GM19193 (cell line): ENCODE measurements at regions not wholly inside any gene's neighbourhood (a gene's known extent, or its start where the extent isn't known, plus 50 kb on each side); places are given as distances from the start of the nearest gene placed in this dataset.

Source experiments
- POLR2A ChIP-seq: IDR thresholded peaks from 4 replicates; pipeline ENCODE4 v1.6.1; 2011; ENCODE audit not compliant: insufficient read depth, insufficient read length; ENCODE audit errors: extremely low read depth

DNA sequence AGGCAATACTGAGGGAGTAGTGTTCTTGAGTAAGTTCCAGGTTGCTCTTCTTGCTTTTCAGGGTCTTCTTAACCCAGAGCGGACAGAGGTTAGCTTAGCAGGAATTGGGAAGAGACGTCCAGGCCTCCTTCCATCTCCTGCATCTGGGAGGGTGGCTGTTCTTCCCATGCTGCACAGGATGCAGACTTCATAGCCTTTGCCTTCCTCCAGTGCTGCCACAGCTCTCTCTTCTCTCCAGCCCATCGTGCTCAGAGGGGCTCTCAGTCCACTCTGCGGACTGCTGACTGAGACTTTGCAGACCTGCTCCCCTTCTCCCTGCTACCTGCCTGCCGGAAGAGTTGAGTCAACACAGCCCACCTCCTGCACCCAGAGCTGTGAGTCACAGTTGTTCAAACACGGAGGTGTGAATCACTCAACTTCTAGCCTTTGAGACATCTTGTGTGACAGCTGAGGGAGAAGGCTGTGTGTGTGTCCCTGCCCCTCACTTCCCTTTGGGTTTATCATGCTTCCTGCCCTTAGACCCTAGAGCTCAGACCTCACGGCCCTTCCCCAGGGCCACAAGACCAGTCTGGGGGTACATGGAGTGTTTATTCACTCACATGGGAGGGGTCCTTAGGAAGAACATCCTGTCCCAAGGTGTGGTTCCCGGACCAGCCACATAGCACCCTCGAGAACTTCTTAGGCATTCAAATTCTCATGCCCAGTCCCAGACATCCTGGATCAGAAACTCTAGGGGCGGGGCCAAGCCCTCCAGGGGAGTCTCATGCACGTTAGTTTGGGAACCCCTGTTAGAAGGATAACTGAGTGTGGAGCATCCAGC is 158.3 kb upstream of the CACNA1E start:
- TF ChIP-seq POLR2A: no peak

DNA sequence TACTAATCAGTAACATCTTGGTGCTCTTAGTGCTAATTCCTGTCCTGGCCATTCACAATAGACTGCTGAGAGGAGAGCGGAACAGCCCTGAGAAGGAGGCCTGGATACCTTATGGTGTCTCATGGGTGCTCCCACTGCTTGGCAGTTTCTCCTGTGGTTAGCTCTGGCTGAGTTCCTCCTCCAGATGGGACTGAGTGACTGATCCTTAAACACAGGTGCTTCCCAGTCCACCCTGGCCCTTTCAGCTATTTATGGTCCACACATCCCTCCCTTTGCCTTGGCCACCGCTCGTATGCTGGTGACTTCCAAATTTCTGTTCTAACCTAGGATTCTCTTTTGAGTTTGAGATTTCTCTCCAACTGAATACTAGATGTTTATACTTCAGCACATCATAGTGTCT is 157.0 kb upstream of the CACNA1E start:
- TF ChIP-seq POLR2A: no peak

DNA sequence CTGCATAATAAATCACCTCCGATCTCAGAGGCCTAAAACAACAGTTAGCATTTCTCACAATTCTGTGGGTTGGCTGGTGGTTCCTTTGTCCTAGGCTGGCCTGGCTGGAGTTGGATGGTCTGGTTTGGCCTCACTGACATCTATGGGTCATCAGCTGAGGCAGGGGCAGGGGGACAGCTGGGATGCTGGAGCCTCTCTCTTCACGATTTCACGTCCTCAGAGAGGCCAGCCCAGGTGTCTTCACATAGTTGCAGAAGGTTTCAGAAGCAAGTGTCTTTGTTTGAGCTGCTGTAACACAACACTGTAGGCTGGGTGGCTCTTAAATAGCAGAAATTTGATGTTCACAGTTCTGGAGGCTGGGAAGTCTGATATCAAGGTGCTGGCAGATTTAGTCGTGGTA is 155.5 kb upstream of the CACNA1E start:
- no peak for TF ChIP-seq POLR2A

DNA sequence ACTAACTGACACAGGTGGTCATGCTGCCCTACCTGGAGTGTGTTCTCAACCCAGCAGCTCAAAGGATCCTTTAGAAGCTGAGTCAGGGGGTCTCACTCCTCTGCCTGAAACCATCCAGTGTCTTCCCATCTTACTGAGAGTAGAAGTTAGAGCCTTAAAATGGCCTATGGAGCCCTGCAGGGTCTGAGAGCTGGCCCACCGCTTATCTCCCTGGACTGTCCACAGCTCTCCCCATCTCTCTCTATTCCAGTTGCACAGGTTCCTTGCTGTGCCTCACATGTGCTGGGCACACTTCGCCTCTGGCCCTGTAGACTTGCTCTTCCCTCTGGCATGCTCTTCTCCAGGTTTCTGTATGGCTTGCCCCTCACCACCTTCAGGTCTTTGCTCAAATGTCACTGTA is 148.6 kb upstream of the CACNA1E start:
- TF ChIP-seq POLR2A: no peak

DNA sequence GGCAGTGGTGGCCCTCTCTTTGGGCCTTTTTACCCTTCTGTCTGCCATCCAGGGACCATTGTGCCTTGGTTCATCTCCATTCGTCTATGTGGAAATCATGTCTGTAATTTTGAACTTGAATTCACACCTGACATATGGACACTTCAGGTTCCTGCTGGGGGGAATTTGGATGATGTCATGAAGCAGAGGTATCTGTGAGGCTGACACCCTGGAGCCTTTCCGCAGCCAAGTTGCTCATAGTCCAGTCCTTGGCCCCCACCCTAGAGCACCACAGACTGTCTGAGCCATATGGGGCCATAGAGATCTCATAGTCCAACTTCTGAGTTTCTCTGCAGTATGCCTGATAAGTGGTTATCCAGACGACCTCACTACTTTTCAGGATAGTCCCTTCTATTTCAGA is 147.7 kb upstream of the CACNA1E start:
- no peak for TF ChIP-seq POLR2A

DNA sequence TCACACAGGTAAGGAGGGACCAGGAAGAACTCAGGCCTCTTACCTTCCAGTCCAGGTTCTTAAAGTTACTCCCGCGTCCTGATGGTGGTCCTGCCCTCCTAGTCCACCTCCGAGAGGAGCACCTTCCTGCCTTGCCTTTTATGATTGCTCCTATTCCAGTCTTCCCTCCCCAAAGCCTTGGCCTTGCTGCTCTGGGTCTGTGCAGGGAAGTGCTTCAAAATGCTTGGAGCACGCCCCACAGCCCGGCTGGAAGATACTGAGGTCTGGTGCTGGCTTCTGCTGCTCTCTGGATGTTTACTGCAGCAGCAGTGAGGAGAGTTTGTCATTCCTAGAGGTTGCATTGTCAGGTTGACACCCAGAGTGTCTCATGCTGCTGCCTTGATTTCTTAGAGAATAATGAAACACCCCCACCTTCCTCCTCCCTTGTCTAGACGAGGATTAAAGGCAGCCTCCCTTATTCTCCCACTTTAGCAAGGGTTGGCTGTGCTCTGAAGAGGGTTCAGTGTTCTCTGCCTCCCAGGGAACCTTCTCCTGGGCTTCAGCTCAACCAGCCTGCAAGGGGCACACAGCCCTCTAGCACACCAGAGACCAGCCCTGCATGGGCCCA is 142.2 kb upstream of the CACNA1E start:
- no peak for TF ChIP-seq POLR2A

DNA sequence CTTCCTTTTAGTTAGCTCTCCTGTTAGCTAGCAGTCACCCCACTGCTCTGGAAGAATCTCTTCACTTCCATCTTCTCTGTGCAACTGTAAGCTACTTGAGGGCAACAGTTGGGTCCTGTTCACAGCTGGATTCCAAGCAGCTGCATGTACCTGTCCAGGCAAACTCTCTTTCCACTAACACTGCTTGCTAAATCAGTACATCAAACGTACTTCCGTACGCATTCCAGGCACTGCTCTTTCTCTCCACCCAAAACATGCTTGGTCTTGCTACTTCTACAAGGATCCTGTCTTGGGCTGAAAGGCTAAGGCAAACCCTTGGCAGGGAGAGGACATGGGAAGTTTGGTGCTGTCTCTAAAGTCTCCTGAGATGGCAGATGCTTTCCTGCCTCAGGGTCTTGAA is 139.2 kb upstream of the CACNA1E start:
- TF ChIP-seq POLR2A: no peak

DNA sequence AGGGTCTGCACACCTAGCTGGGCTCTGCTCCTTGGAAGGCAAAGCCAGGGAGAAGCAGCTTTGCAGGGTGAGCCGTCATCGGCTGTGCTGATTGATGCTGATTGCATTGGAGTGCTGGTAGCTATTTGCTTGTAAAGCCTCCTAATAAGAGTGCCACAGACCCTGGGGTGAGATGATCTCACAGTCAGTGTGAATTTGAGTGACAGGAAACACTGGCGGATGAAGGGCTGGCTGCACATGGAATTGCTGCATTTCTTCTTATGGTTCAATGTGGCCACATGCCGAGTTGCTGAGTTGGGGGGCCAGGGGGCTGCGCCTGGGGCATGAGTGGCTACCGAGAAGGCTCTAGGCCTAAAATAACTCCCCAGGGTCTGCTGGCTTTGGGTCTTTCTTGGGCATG is 138.2 kb upstream of the CACNA1E start:
- no peak for TF ChIP-seq POLR2A

DNA sequence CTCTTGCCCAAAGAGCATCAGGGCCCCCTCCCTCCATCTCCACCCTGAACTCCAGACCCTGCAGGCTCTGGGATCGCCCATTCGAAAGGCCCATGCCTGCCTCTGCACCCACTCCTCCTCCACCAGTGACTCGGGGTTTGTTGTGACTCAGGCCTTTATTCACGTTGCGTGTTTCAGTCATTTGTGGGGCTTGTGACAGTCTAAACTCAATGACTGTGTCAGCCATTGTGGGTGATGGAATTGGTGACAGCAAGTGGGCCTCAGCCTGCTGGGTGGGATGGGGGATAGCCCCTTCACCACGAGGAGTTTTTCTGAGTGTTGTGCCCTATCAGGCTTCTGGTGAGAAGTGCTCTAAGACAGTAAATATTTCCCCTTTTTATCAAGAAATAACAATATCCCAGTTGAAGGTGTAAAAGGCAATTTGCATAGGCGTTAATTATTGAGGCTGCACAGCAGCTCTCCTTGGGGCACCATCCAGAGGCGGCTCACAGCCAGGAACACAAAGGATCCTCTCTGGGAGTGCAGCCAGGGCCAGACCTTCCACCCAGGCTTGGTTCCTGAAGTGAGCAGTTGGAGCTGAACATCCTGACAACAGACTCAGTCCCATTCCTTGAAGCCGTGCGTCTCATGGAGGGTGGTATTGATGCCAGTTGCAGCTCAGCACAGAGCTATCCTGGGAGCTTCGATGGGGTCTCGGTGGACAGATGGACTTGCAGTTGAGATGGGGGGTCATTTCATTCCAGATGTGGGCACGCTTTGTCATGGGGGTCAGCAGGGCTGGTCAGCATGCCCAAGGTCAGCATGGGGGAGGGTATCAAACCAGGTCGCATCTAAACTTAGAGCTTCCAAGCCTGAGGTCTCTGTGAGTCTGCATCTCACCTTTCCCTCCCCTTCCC is 135.6 kb upstream of the CACNA1E start:
- TF ChIP-seq POLR2A: no peak

DNA sequence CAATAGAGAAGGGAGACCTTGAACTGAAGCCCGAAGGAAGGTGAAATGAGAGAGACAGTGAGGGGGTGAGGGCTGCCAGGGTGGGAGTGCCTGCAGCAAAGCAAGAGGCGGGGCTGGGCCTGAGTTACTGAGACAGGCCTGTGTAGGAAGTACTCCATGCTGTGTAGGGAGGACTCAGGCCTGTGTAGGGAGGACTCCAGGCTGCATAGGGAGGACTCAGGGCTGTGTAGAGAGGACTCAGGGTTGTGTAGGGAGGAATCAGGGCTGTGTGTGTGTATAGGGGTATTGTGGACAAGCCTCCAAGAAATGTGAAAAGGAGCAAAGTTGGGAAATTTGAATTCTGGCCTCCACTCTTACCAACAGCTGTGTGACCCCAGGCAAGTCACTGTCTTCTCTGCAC is 133.8 kb upstream of the CACNA1E start:
- no peak for TF ChIP-seq POLR2A

DNA sequence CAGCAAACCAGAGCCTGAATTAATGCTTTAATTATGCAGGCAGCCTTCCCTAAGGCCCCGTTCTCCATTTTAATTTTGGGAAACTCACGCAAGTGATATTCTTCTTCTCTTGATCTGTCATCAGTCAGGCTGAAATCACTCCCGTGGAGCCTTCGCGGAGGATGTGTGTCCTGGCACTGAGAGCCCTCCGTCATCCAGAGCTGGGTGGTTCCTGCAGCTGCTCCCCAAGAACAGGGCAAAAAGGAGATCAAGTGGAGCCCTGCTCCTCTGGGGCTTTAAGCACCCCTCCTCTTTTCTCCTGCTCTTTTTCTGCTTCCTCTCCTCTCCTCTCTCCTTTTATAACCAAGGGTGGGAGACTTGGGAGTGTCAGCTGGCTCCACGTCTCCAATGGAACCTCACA is 133.2 kb upstream of the CACNA1E start:
- no peak for TF ChIP-seq POLR2A

DNA sequence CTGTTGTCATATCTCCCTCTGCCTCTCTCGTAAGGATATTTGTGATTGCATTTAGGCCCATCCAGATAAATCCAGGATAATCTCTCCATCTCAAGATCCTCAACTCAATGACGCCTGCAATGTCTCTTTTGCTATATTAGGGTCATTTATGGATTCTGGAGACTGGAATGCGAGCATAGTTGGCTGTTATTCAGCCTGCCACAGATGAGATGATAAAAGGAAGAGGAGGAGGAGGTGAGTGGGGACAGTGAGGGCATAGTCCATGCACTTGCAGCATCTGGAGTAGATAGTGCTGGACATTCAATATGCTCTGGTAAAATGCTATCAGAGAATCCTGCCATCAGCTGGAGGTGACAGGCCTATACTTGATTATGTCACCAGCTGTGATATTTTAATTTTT is 131.6 kb upstream of the CACNA1E start:
- no peak for TF ChIP-seq POLR2A

DNA sequence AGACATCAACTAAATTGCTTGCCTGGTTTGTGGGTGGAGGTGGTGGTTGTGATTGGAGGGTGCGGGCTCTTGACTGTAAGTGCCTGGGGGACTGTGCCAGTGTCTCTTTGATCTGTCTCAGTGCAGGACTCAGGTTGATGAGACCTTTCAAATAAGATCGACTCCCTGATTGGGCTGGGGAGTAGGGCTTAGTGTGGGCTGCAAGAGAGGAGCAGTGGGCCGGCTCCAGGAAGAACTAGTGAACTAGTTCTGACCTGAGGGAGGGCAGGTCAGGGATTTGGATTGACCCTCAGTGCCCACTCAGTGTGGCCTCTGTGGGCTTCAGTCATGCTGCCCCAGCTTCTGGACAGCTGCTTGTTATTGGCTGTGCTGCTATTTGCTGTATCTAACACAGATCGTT is 130.6 kb upstream of the CACNA1E start:
- TF ChIP-seq POLR2A: no peak

DNA sequence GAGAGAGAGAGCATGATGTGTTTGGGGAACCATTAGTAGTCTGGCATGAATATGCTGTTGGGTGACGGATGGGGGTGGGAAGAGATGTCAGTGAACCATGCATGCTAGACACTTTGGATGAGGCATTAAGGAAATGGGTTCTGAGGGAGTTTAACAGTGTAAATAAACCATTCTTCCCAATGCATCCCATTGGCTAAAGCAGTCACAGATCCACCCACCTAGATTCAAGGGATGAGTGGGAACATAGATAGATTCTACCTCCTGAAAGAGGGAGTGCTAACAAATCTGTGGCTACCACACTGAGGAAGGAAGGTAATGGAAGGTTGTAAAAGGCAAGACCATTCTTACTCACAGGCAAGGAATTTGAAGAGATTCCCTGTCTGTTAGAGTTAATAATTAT is 129.8 kb upstream of the CACNA1E start:
- TF ChIP-seq POLR2A: no peak

DNA sequence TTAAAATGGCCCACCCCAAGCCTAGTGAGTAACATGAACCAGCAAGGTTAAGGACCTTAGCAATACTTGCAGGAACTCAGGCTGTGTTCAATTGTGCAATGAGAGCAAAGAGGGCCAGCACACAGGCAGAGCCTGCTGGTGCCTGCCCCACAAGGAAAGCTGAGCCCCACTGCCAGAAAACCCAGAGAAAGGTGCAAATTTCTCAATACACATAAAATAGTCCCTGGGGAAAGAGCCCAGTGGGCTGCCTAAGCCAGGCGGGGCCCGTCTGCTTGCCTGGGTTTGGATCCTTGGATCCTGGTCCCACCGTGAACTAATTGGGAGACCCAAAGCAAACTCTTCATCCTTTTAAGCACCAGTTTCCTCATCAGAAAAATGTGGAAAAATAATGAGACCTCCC is 128.5 kb upstream of the CACNA1E start:
- no peak for TF ChIP-seq POLR2A
